GM06990 (cell line): ENCODE measurements at regions not wholly inside any gene's neighbourhood (a gene's known extent, or its start where the extent isn't known, plus 50 kb on each side); places are given as distances from the start of the nearest gene placed in this dataset.

ENCODE experiments used
- DNase-seq: peaks from one replicate; pipeline ENCODE4 v3.0.0-alpha.2; 2011; ENCODE audit not compliant: insufficient read length; ENCODE audit errors: extremely low read depth
- H3K27me3 ChIP-seq: replicated peaks from 2 replicates; pipeline ENCODE4 v1.6.0; 2011; ENCODE audit warnings: low read length; ENCODE audit not compliant: control insufficient read depth, insufficient read depth
- H3K36me3 ChIP-seq: 2 replicates; pipeline ENCODE4 v1.5.1; 2011; ENCODE audit warnings: low read length; ENCODE audit not compliant: control insufficient read depth, insufficient read depth
- H3K4me3 ChIP-seq: replicated peaks from 2 replicates; pipeline ENCODE4 v1.5.1; 2011; ENCODE audit warnings: low read depth, mild to moderate bottlenecking, control low read depth, low read length
- CTCF ChIP-seq: IDR thresholded peaks from 2 replicates; pipeline ENCODE4 v1.5.1; 2011; ENCODE audit warnings: low read length, control low read depth, mild to moderate bottlenecking, inconsistent platforms; ENCODE audit not compliant: insufficient read depth, poor library complexity, severe bottlenecking

GRCh38 chr11:15830741-15831428 is 525.5 kb downstream of the SOX6 start:
- no peak for TF ChIP-seq CTCF
- H3K4me3 ChIP-seq = no peak overlapping the region
- no peaks in the 10 kb centered on the region for H3K27me3 ChIP-seq
- H3K36me3 ChIP-seq = no peaks in the 10 kb centered on the region
- DNase-seq = no peak

- Histone ChIP-seq H3K36me3 (no peaks in the 10 kb centered on the region), H3K4me3 (no peak overlapping the region), H3K27me3 (no peaks in the 10 kb centered on the region; the same call in 1 of the 2 replicates)
- no peak for TF ChIP-seq CTCF
- DNase-seq = no peak
Measured at GRCh38 chr11:15835788-15836411, 520.4 kb downstream of the SOX6 start.

GRCh38 chr11:15836795-15837194 is 519.6 kb downstream of the SOX6 start:
- DNase-seq = no peak
- Histone ChIP-seq H3K27me3 (no peaks in the 10 kb centered on the region; the same call in none of the 2 replicates), H3K36me3 (no peaks in the 10 kb centered on the region), H3K4me3 (no peak overlapping the region)
- TF ChIP-seq CTCF = no peak

- TF ChIP-seq CTCF = no peak
- no peak overlapping the region for H3K4me3 ChIP-seq
- DNase-seq = no peak
- no peaks in the 10 kb centered on the region; the same call in none of the 2 replicates for H3K27me3 ChIP-seq
- no peaks in the 10 kb centered on the region for H3K36me3 ChIP-seq
Measured at GRCh38 chr11:15837901-15838489, 518.4 kb downstream of the SOX6 start.

- no peak for DNase-seq
- no peak overlapping the region for H3K4me3 ChIP-seq
- H3K36me3 ChIP-seq = no peaks in the 10 kb centered on the region
- H3K27me3 ChIP-seq = no peaks in the 10 kb centered on the region; the same call in none of the 2 replicates
- no peak for TF ChIP-seq CTCF
Measured at GRCh38 chr11:15839061-15839460, 517.3 kb downstream of the SOX6 start.
